Colonic mucosa (tissue), 4 donors: ENCODE measurements at regions not wholly inside any gene's neighbourhood (a gene's known extent, or its start where the extent isn't known, plus 50 kb on each side); places are given as distances from the start of the nearest gene placed in this dataset.
A peak's percentile ranks its signal among the peaks of the same experiment; 100 is the strongest.

Source experiments
- DNase-seq: peaks from one replicate; pipeline ENCODE4 v3.0.0-alpha.2; 2020
- H3K27ac ChIP-seq: fragments of 200-600 bp; one replicate; pipeline ENCODE4 v1.8.0; 2021
- H3K27me3 ChIP-seq: fragments of 200-600 bp; one replicate; pipeline ENCODE4 v1.8.0; 2021
- H3K36me3 ChIP-seq: fragments of 200-600 bp; one replicate; pipeline ENCODE4 v1.8.0; 2021
- H3K4me1 ChIP-seq: fragments of 200-600 bp; one replicate; pipeline ENCODE4 v1.8.0; 2021; ENCODE audit warnings: mild to moderate bottlenecking
- H3K4me3 ChIP-seq: fragments of 200-600 bp; one replicate; pipeline ENCODE4 v1.8.0; 2021
- H3K9ac ChIP-seq, 2 donors: one replicate each; pipeline ENCODE4 v1.7.0; 2013; ENCODE audit warnings: control low read depth in 2 of 2, low read depth in 2 of 2, low read length in 2 of 2
- H3K9me3 ChIP-seq: fragments of 200-600 bp; one replicate; pipeline ENCODE4 v1.8.0; 2021
- intact Hi-C: fragments of 100-400 bp; cut with DNase I; formaldehyde crosslinking; loops from one replicate; pipeline ENCODE4 v1.14.1; 2022
- TF ChIP-seq, protein P1 (sequence below): fragments of 200-600 bp; IDR thresholded peaks from one replicate; pipeline ENCODE4 v1.8.0; 2022; ENCODE audit warnings: antibody characterized with exemption, mild to moderate bottlenecking
- donor health status: healthy.
- donor health status: DM: no; HTN: no; CAD: no.
- donor health status: DM: no; HTN: no; CAD: no.

DNA sequence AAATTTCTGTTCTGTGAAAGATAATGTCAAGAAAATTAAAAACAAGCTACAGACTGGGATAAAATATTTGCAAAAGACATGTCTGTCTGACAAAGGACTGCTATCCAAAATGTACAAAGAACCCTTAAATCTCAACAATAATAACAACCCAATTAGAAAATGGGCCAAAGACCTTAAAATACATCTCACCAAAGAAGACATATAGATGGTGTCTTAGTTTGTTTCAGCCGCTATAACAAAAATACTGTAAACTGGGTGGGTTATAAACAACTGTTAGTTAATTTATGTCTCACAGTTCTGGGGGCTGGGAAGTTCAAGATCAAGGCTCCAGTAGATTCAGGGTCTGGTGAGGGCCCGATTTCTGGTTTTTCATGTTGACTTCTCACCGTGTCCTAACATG lies 106.2 kb upstream of the AGTR1 start:
- no peaks in the 10 kb centered on the region for H3K9me3 ChIP-seq
- intact Hi-C loops = no loop called here
- H3K4me3 ChIP-seq = no peak overlapping the region
- H3K27me3 ChIP-seq = no peaks in the 10 kb centered on the region
- no peak for DNase-seq
- H3K9ac ChIP-seq = no peak overlapping the region
- no peaks in the 10 kb centered on the region for H3K4me1 ChIP-seq
- H3K36me3 ChIP-seq = no peaks in the 10 kb centered on the region
- TF ChIP-seq, protein P1, sequence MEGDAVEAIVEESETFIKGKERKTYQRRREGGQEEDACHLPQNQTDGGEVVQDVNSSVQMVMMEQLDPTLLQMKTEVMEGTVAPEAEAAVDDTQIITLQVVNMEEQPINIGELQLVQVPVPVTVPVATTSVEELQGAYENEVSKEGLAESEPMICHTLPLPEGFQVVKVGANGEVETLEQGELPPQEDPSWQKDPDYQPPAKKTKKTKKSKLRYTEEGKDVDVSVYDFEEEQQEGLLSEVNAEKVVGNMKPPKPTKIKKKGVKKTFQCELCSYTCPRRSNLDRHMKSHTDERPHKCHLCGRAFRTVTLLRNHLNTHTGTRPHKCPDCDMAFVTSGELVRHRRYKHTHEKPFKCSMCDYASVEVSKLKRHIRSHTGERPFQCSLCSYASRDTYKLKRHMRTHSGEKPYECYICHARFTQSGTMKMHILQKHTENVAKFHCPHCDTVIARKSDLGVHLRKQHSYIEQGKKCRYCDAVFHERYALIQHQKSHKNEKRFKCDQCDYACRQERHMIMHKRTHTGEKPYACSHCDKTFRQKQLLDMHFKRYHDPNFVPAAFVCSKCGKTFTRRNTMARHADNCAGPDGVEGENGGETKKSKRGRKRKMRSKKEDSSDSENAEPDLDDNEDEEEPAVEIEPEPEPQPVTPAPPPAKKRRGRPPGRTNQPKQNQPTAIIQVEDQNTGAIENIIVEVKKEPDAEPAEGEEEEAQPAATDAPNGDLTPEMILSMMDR = no peak
- no peak overlapping the region for H3K27ac ChIP-seq

DNA sequence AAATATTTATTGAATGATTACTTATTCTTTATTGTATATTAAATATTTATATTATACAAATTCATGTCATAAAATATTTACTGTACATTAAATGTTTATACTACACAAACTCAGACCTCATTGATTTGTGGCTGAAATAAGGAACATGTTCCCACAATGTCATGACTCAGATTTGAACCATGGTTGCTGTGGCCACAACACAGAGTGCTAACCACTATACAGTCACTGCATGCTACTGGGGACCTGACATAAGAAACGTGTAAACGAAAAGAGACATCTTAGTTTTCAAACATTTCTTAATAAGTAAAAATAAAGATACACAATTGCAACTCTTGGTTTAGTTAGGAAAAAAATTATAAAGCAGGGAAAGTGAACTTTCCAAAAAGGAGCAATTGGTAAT lies 99.1 kb upstream of the AGTR1 start:
- Histone ChIP-seq H3K9ac (no peak overlapping the region), H3K9me3 (no peaks in the 10 kb centered on the region), H3K27ac (no peak overlapping the region), H3K4me1 (peaks cover 4% of the 10 kb centered on the region), H3K27me3 (no peaks in the 10 kb centered on the region), H3K36me3 (no peaks in the 10 kb centered on the region), H3K4me3 (no peak overlapping the region)
- no peak for DNase-seq
- intact Hi-C loops = no loop called here
- TF ChIP-seq, protein P1 = no peak

GRCh38 chr3:148599481-148599880 lies 98.2 kb upstream of the AGTR1 start:
- H3K9me3 ChIP-seq = no peaks in the 10 kb centered on the region
- H3K27ac ChIP-seq = peak overlapping the region; percentile 80
- H3K36me3 ChIP-seq = no peaks in the 10 kb centered on the region
- H3K27me3 ChIP-seq = no peaks in the 10 kb centered on the region
- H3K9ac ChIP-seq = no peak overlapping the region
- H3K4me1 ChIP-seq = peaks cover 4% of the 10 kb centered on the region
- H3K4me3 ChIP-seq = no peak overlapping the region
- peak; percentile 56 for DNase-seq
- intact Hi-C loops = no loop called here
- TF ChIP-seq, protein P1 = no peak

DNA sequence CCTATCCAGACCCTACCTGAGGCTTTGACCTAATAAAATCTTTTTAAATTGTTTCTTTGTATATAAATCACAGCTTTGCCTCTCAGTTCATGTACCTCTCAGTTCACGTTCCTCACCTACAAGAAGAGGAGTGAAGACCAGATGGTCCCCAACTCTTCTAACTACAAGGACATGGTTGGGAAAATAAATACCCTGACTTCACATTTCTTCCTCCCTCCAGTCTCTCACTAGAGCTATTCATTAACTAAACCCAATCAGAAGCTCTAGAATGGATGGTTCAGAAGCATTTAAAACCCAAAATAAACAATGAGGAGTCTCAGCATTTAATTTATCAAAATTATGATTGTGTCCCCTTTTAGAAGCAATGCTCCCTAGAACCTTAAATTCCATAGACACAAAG lies 97.3 kb upstream of the AGTR1 start:
- Histone ChIP-seq H3K9ac (no peak overlapping the region), H3K4me3 (no peak overlapping the region), H3K36me3 (no peaks in the 10 kb centered on the region), H3K9me3 (no peaks in the 10 kb centered on the region), H3K27ac (peak overlapping the region; percentile 80), H3K4me1 (peaks cover 4% of the 10 kb centered on the region), H3K27me3 (no peaks in the 10 kb centered on the region)
- intact Hi-C loops = no loop called here
- no peak for DNase-seq
- TF ChIP-seq, protein P1 = no peak

DNA sequence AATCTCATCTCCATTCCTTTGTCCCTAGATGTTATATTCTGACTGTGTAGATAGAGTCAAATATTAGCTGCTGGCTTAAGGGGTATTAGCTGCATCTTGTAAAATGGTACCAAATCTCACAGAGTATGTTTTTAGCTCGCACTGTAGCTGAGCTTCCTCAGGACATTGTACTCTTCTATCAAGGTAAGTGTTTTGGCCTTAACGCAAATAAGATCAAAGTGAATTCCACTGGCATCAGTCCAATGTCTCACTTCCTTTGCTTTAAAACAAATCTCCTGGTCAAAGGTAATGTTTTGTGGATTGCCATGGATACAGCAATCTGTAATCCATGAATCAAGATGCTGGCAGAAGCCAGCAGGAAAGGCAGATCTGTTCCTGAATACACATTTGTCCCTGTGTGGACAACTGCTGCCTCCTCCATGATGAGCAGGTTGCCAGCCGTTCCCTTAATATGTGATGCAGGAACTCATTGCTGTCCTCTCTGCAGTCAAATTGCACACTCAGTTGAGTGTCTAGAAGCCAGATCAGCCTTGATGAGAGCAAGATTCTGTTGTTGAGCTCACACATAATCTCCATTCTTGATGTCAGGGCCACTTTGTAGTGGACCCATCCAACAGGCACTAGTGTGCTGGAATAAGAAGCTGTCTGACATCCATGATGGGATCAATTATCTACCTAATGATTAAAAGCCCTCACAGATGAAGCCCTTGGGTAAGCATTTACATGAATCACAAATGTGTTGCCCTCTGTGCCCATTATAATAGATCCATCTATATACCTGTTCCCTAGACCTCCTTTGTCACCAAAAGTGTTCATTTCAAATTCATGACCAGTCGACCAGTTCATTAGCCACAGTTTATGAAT lies 96.6 kb upstream of the AGTR1 start:
- DNase-seq = peak; percentile 77
- intact Hi-C loops = no loop called here
- TF ChIP-seq, protein P1 = no peak
- H3K9ac ChIP-seq = no peak overlapping the region
- H3K9me3 ChIP-seq = no peaks in the 10 kb centered on the region
- no peaks in the 10 kb centered on the region for H3K36me3 ChIP-seq
- H3K4me1 ChIP-seq = peaks cover 4% of the 10 kb centered on the region
- H3K4me3 ChIP-seq = no peak overlapping the region
- H3K27ac ChIP-seq = peak overlapping the region; percentile 80
- H3K27me3 ChIP-seq = no peaks in the 10 kb centered on the region
